ENCODE measurements at regions not wholly inside any gene's neighbourhood (a gene's known extent, or its start where the extent isn't known, plus 50 kb on each side); places are given as distances from the start of the nearest gene placed in this dataset.

GRCh38 chr12:89257340-89257739, 95.0 kb downstream of the DUSP6 start:
- ChIA-PET CTCF (ENCODE audit: partially characterized antibody) (no interaction called here), POLR2A (ENCODE audit: partially characterized antibody) (no interaction called here)
- no peak for DNase-seq
- no peaks in the 10 kb centered on the region for H3K36me3 ChIP-seq (ENCODE audit: insufficient read depth, low read length)
- no peaks in the 10 kb centered on the region for H3K9me3 ChIP-seq (ENCODE audit: control insufficient read depth in 1 of 2, low read length in 2 of 2)
- Mint-ChIP-seq H3K9me3 (peaks cover 0 to 8% (median 2%) of the 10 kb centered on the region in 8 donors), H3K4me3 (no peak overlapping the region), H3K27ac (no peak overlapping the region), H3K4me1 (peaks cover 0 to 4% (median under 1%) of the 10 kb centered on the region in 4 donors), H3K36me3 (no peaks in the 10 kb centered on the region), H3K27me3 (no peaks in the 10 kb centered on the region)
- no peaks in the 10 kb centered on the region for H3K4me1 ChIP-seq (ENCODE audit: insufficient read depth, low read length)
- H3K27ac ChIP-seq (ENCODE audit: low read depth, low read length) = no peak overlapping the region
- H3K4me3 ChIP-seq (ENCODE audit: low read length in 2 of 2) = no peak overlapping the region
- H3K27me3 ChIP-seq (ENCODE audit: insufficient read depth, low read length) = no peaks in the 10 kb centered on the region
- intact Hi-C loops (cut with micrococcal nuclease) = no loop called here

- H3K9me3 ChIP-seq (ENCODE audit: control insufficient read depth in 1 of 2, low read length in 2 of 2) = no peaks in the 10 kb centered on the region
- Mint-ChIP-seq H3K27ac (no peak overlapping the region), H3K4me1 (peaks cover 3 to 8% (median 7%) of the 10 kb centered on the region in 4 donors), H3K27me3 (no peaks in the 10 kb centered on the region), H3K4me3 (no peak overlapping the region), H3K36me3 (no peaks in the 10 kb centered on the region), H3K9me3 (peaks cover 0 to 8% (median 2%) of the 10 kb centered on the region in 8 donors)
- no peak overlapping the region for H3K4me3 ChIP-seq (ENCODE audit: low read length in 2 of 2)
- H3K4me1 ChIP-seq (ENCODE audit: insufficient read depth, low read length) = peaks cover 3% of the 10 kb centered on the region
- no peaks in the 10 kb centered on the region for H3K27me3 ChIP-seq (ENCODE audit: insufficient read depth, low read length)
- ChIA-PET CTCF (ENCODE audit: partially characterized antibody) (interaction anchor here (1.2 kb wide), 1 partner anchor 13 kb away, joined by 3 read pairs; no protein-coding TSS in a partner anchor), POLR2A (ENCODE audit: partially characterized antibody) (no interaction called here)
- no peak overlapping the region for H3K27ac ChIP-seq (ENCODE audit: low read depth, low read length)
- no peaks in the 10 kb centered on the region for H3K36me3 ChIP-seq (ENCODE audit: insufficient read depth, low read length)
- DNase-seq = no peak
- intact Hi-C loops (cut with micrococcal nuclease) = no loop called here
Observed at GRCh38 chr12:89256060-89256459, 96.2 kb downstream of the DUSP6 start.

GRCh38 chr12:89253488-89253887, 98.8 kb downstream of the DUSP6 start:
- Histone ChIP-seq H3K4me3 (ENCODE audit: low read length in 2 of 2) (no peak overlapping the region), H3K27me3 (ENCODE audit: insufficient read depth, low read length) (no peaks in the 10 kb centered on the region), H3K4me1 (ENCODE audit: insufficient read depth, low read length) (peaks cover 6% of the 10 kb centered on the region), H3K27ac (ENCODE audit: low read depth, low read length) (no peak overlapping the region), H3K9me3 (ENCODE audit: control insufficient read depth in 1 of 2, low read length in 2 of 2) (no peaks in the 10 kb centered on the region), H3K36me3 (ENCODE audit: insufficient read depth, low read length) (no peaks in the 10 kb centered on the region)
- Mint-ChIP-seq H3K4me1 (peaks cover 4 to 12% (median 8%) of the 10 kb centered on the region in 4 donors), H3K36me3 (no peaks in the 10 kb centered on the region), H3K27ac (no peak overlapping the region), H3K4me3 (no peak overlapping the region), H3K27me3 (no peaks in the 10 kb centered on the region), H3K9me3 (peaks cover 0 to 6% (median 2%) of the 10 kb centered on the region in 8 donors)
- POLR2A ChIA-PET (ENCODE audit: partially characterized antibody) = no interaction called here
- CTCF ChIA-PET (ENCODE audit: partially characterized antibody) = no interaction called here
- no peak for DNase-seq
- intact Hi-C loops (cut with micrococcal nuclease) = no loop called here

GRCh38 chr12:89252284-89252683, 100.0 kb downstream of the DUSP6 start:
- Histone ChIP-seq H3K4me1 (ENCODE audit: insufficient read depth, low read length) (peaks cover 6% of the 10 kb centered on the region), H3K27me3 (ENCODE audit: insufficient read depth, low read length) (no peaks in the 10 kb centered on the region)
- CTCF ChIA-PET (ENCODE audit: partially characterized antibody) = interaction anchor here (1.2 kb wide), 1 partner anchor 9 kb away, joined by 4 read pairs; no protein-coding TSS in a partner anchor

GRCh38 chr12:89251342-89252271, 100.7 kb downstream of the DUSP6 start:
- Mint-ChIP-seq H3K36me3 (no peaks in the 10 kb centered on the region), H3K9me3 (no peaks in the 10 kb centered on the region), H3K27me3 (no peaks in the 10 kb centered on the region), H3K4me1 (peaks cover 4 to 10% (median 7%) of the 10 kb centered on the region in 4 donors), H3K27ac (no peak overlapping the region), H3K4me3 (no peak overlapping the region)
- no peak for DNase-seq
- intact Hi-C loops (cut with micrococcal nuclease) = no loop called here
- no peak overlapping the region for H3K27ac ChIP-seq (ENCODE audit: low read depth, low read length)
- ChIA-PET CTCF (ENCODE audit: partially characterized antibody) (interaction anchor here (1.2 kb wide), 1 partner anchor 8 kb away, joined by 4 read pairs; no protein-coding TSS in a partner anchor), POLR2A (ENCODE audit: partially characterized antibody) (no interaction called here)
- no peaks in the 10 kb centered on the region for H3K27me3 ChIP-seq (ENCODE audit: insufficient read depth, low read length)
- H3K4me1 ChIP-seq (ENCODE audit: insufficient read depth, low read length) = peaks cover 6% of the 10 kb centered on the region
- H3K4me3 ChIP-seq (ENCODE audit: low read length in 2 of 2) = no peak overlapping the region
- no peaks in the 10 kb centered on the region for H3K9me3 ChIP-seq (ENCODE audit: control insufficient read depth in 1 of 2, low read length in 2 of 2)
- H3K36me3 ChIP-seq (ENCODE audit: insufficient read depth, low read length) = no peaks in the 10 kb centered on the region

More at GRCh38 chr12:89252284-89252683, 100.0 kb downstream of the DUSP6 start:
- no peak overlapping the region for H3K27ac ChIP-seq (ENCODE audit: low read depth, low read length)
- H3K27me3 Mint-ChIP-seq = no peaks in the 10 kb centered on the region
- DNase-seq = no peak
- H3K36me3 ChIP-seq (ENCODE audit: insufficient read depth, low read length) = no peaks in the 10 kb centered on the region
- H3K4me1 Mint-ChIP-seq = peaks cover 4 to 12% (median 8%) of the 10 kb centered on the region in 4 donors
- H3K27ac Mint-ChIP-seq = no peak overlapping the region
- no peaks in the 10 kb centered on the region for H3K36me3 Mint-ChIP-seq
- H3K9me3 ChIP-seq (ENCODE audit: control insufficient read depth in 1 of 2, low read length in 2 of 2) = no peaks in the 10 kb centered on the region
- no peak overlapping the region for H3K4me3 Mint-ChIP-seq
- H3K9me3 Mint-ChIP-seq = no peaks in the 10 kb centered on the region
- POLR2A ChIA-PET (ENCODE audit: partially characterized antibody) = no interaction called here
- intact Hi-C loops (cut with micrococcal nuclease) = no loop called here
- H3K4me3 ChIP-seq (ENCODE audit: low read length in 2 of 2) = no peak overlapping the region

- CTCF ChIA-PET (ENCODE audit: partially characterized antibody) = no interaction called here
- Mint-ChIP-seq H3K9me3 (no peaks in the 10 kb centered on the region), H3K36me3 (no peaks in the 10 kb centered on the region), H3K27ac (no peak overlapping the region), H3K4me3 (no peak overlapping the region), H3K4me1 (peaks cover 8 to 16% (median 12%) of the 10 kb centered on the region in 4 donors), H3K27me3 (no peaks in the 10 kb centered on the region)
- no peaks in the 10 kb centered on the region for H3K27me3 ChIP-seq (ENCODE audit: insufficient read depth, low read length)
- peaks cover 13% of the 10 kb centered on the region for H3K4me1 ChIP-seq (ENCODE audit: insufficient read depth, low read length)
- H3K9me3 ChIP-seq (ENCODE audit: control insufficient read depth in 1 of 2, low read length in 2 of 2) = no peaks in the 10 kb centered on the region
- no peak overlapping the region for H3K4me3 ChIP-seq (ENCODE audit: low read length in 2 of 2)
- intact Hi-C loops (cut with micrococcal nuclease) = no loop called here
- no peaks in the 10 kb centered on the region for H3K36me3 ChIP-seq (ENCODE audit: insufficient read depth, low read length)
- no peak overlapping the region for H3K27ac ChIP-seq (ENCODE audit: low read depth, low read length)
- DNase-seq = no peak
- POLR2A ChIA-PET (ENCODE audit: partially characterized antibody) = no interaction called here
Observed at GRCh38 chr12:89250636-89251035, 101.7 kb downstream of the DUSP6 start.

- POLR2A ChIA-PET (ENCODE audit: partially characterized antibody) = no interaction called here
- H3K27ac ChIP-seq (ENCODE audit: low read depth, low read length) = no peak overlapping the region
- intact Hi-C loops (cut with micrococcal nuclease) = no loop called here
- Mint-ChIP-seq H3K27me3 (no peaks in the 10 kb centered on the region), H3K4me3 (no peak overlapping the region), H3K36me3 (no peaks in the 10 kb centered on the region), H3K9me3 (no peaks in the 10 kb centered on the region), H3K4me1 (peaks cover 12 to 21% (median 16%) of the 10 kb centered on the region in 4 donors), H3K27ac (no peak overlapping the region)
- DNase-seq = no peak
- peaks cover 17% of the 10 kb centered on the region for H3K4me1 ChIP-seq (ENCODE audit: insufficient read depth, low read length)
- no peaks in the 10 kb centered on the region for H3K9me3 ChIP-seq (ENCODE audit: control insufficient read depth in 1 of 2, low read length in 2 of 2)
- H3K36me3 ChIP-seq (ENCODE audit: insufficient read depth, low read length) = no peaks in the 10 kb centered on the region
- no peak overlapping the region for H3K4me3 ChIP-seq (ENCODE audit: low read length in 2 of 2)
- H3K27me3 ChIP-seq (ENCODE audit: insufficient read depth, low read length) = no peaks in the 10 kb centered on the region
- CTCF ChIA-PET (ENCODE audit: partially characterized antibody) = no interaction called here
Observed at GRCh38 chr12:89250213-89250612, 102.1 kb downstream of the DUSP6 start.

Measured in CD4-positive, alpha-beta memory T cell (primary cell).